ENCODE measurements at regions not wholly inside any gene's neighbourhood (a gene's known extent, or its start where the extent isn't known, plus 50 kb on each side); places are given as distances from the start of the nearest gene placed in this dataset.

- H3K27ac ChIP-seq, result no peak overlapping the region
- no peak for TF ChIP-seq CTCF (conservative IDR thresholded peaks at IDR 0.05)
- no peak for TF ChIP-seq ZFX (IDR thresholded peaks at IDR 0.05)
Observed at GRCh38 chr9:28868228-28868990, 1295.1 kb upstream of the C9orf72 start.

GRCh38 chr9:28882529-28882928 is 1309.2 kb upstream of the C9orf72 start:
- H3K27ac ChIP-seq, result no peak overlapping the region
- no peak for TF ChIP-seq ZFX (IDR thresholded peaks at IDR 0.05)
- no peak for TF ChIP-seq CTCF (conservative IDR thresholded peaks at IDR 0.05)

GRCh38 chr9:28883234-28883633 is 1310.0 kb upstream of the C9orf72 start:
- no peak for TF ChIP-seq ZFX (IDR thresholded peaks at IDR 0.05)
- TF ChIP-seq CTCF (conservative IDR thresholded peaks at IDR 0.05), result no peak
- no peak overlapping the region for H3K27ac ChIP-seq

GRCh38 chr9:28887188-28887884 is 1314.1 kb upstream of the C9orf72 start:
- no peak overlapping the region for H3K27ac ChIP-seq
- no peak for TF ChIP-seq ZFX (IDR thresholded peaks at IDR 0.05)
- no peak for TF ChIP-seq CTCF (conservative IDR thresholded peaks at IDR 0.05)

- H3K27ac ChIP-seq, result no peak overlapping the region
- TF ChIP-seq CTCF (conservative IDR thresholded peaks at IDR 0.05), result no peak
- TF ChIP-seq ZFX (IDR thresholded peaks at IDR 0.05), result no peak
Observed at GRCh38 chr9:28888806-28889205, 1315.5 kb upstream of the C9orf72 start.

- TF ChIP-seq ZFX (IDR thresholded peaks at IDR 0.05) (no peak), CTCF (conservative IDR thresholded peaks at IDR 0.05) (no peak)
- H3K27ac ChIP-seq, result no peak overlapping the region
Observed at GRCh38 chr9:28892538-28892937, 1319.3 kb upstream of the C9orf72 start.

- no peak overlapping the region for H3K27ac ChIP-seq
- TF ChIP-seq ZFX (IDR thresholded peaks at IDR 0.05) (no peak), CTCF (conservative IDR thresholded peaks at IDR 0.05) (no peak)
Observed at GRCh38 chr9:28899267-28899666, 1326.0 kb upstream of the C9orf72 start.

Data from C4-2B (cell line).